GM21367 (cell line): ENCODE measurements at regions not wholly inside any gene's neighbourhood (a gene's known extent, or its start where the extent isn't known, plus 50 kb on each side); places are given as distances from the start of the nearest gene placed in this dataset.
"Not testable (repeated sequence)": the region's sequence is repeated elsewhere in the genome, so short reads cannot be mapped to it uniquely, and the experiment has no call there.

Experiments
- ATAC-seq: cut with Tn5 transposase; IDR thresholded peaks from one replicate; pipeline ENCODE4 v1.9.1; 2021; ENCODE audit not compliant: unreplicated experiment

DNA sequence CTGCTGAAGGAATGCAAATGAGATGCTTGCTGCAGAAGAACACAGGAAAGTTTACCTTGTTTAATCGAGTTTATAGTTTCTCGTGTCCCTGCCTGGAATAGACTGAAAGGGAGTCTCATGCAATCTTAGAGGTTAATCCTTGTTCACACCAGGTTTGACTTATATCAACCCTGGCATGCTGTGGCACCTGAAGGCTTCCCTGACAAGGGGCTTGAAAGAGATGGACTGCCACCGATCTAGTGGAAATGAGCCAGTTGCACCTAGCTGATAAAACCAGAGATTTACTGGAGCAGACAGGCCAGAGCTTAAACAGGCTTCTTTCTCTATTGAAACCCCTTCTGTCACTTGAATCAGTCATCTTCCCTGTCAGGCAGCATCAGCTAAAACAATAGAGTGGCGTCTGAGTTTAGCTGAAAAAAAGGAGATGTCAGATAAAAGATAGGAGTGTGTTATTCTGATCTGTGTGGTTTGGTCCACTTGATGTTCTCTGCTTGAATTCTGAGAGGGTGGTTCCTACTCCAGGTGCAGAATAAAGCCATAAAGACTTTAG is 349.7 kb downstream of the RWDD3 start:
- ATAC-seq = no peak

DNA sequence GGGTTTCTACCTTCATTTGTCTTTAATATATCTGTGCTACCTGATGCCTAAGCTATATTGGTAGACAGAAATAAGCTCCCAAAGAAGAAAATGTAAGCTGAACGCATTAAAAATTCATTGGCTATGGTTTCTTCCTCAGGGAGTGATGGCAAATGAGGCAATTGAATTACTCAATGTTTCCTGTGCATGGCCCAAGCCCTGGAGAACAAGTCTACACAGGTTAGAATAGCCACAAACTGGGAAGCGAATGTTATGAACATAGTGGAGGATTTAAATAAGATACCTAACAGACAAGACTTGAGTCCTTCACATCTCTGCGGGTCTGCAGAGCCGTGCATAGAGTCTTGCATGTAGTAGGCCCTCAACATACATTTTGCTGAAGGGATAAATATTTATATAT is 350.3 kb downstream of the RWDD3 start:
- ATAC-seq = no peak

DNA sequence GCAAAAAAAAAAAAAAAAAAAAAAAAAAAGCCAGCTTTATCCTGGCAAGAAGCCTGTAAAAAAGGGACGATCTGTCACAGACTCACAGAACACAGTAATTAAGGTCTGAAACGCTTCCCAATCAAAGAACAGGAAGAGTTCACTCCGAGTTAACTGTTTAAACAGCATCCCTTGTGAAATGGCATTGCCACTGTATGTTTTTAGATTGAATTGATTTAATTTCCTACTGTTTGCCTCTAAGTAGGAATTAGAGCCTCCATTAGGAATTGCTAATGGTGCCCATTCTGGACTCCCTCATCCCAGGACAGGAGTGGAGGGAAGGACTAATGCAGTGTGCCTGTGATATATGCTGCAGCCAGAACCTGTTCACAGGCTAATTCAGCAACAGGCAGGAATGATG is 370.8 kb downstream of the RWDD3 start:
- no peak for ATAC-seq

GRCh38 chr1:95614197-95614596 is 380.2 kb downstream of the RWDD3 start:
- no peak for ATAC-seq

- ATAC-seq = no peak
Observed at GRCh38 chr1:95615421-95615820, 381.4 kb downstream of the RWDD3 start.

GRCh38 chr1:95620076-95620475 is 386.1 kb downstream of the RWDD3 start:
- no peak for ATAC-seq

- no peak for ATAC-seq
Observed at GRCh38 chr1:95622609-95623008, 388.6 kb downstream of the RWDD3 start.

DNA sequence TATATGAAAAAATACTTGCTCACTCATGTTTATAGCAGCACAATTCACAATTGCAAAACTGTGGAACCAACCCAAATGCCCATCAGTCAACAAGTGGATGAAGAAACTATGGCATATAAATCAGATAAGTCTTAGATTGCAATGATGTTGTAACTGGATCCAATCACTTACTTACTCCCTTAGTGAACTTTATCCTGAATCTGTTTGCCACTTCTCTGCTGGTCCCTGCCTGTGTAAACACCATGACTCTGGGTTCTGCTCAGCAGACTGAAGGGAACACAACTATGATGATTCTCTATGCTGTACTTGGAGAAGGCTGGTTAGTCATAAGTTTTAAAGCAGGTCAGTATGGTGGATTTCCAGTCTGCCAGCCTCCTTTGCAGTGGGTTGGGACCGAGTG is 391.2 kb downstream of the RWDD3 start:
- ATAC-seq = no peak

DNA sequence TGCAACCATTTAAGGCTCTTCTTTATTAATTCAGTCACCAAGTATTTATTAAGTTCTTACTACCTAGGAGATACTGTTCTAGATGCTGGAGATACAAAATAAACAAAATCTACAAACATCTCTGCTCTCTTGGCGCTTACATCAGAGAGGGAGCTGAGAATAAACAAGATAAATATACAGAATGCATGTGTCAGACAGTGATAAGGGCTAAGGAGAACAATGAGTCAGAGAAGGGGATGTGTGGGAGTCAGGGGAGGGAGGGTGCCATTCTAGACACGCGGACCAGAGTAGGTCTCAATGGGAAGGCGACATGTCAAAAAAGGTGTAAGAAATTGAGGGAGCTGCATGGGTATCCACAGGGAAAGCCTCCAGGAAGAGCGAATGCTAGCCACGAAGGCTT is 393.2 kb downstream of the RWDD3 start:
- ATAC-seq = no peak

GRCh38 chr1:95631695-95632094 is 397.7 kb downstream of the RWDD3 start:
- ATAC-seq = no peak

GRCh38 chr1:95635811-95636210 is 401.8 kb downstream of the RWDD3 start:
- ATAC-seq = no peak

DNA sequence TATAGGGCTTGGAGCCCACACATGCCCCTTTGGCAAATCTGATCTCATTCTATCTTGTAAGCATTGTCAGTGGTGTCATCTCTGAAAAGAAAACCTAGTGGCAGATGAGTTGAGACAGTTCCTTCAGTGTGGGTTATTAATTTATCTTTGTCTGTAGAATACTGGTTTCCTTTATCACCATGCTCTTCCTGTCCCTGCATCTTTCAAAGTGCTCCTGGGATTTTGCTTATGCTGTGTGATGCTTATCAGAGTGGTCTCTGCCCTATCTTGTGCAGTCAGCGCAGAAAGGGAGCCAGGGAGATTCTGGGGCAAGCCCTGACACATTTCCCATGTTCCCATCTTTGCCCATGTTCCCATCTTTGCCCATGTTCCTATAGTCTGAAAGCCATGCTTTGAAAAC is 402.9 kb downstream of the RWDD3 start:
- no peak for ATAC-seq

- ATAC-seq = no peak
Observed at GRCh38 chr1:95640746-95641145, 406.7 kb downstream of the RWDD3 start.

- no peak for ATAC-seq
Observed at GRCh38 chr1:95641386-95641785, 407.4 kb downstream of the RWDD3 start.

GRCh38 chr1:95642035-95642434 is 408.0 kb downstream of the RWDD3 start:
- ATAC-seq = no peak

DNA sequence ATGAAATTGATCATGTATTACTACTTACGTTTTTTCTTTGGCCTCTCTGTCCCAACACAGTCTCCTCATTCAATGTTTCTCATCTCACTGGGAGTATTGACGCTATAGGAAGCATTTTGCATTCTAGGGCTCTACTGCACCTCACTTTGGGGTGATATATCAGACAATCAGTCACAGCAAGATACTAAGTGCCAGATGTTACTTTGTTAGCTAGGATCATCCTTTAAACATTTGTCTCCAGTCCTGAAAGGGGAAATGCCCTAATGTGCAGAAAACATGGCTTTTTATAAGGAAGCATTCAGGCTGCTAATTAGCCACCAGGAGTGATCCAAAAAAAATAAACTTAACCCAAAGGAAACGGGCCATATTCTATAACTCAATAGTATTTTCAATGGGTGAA is 409.1 kb downstream of the RWDD3 start:
- no peak for ATAC-seq

DNA sequence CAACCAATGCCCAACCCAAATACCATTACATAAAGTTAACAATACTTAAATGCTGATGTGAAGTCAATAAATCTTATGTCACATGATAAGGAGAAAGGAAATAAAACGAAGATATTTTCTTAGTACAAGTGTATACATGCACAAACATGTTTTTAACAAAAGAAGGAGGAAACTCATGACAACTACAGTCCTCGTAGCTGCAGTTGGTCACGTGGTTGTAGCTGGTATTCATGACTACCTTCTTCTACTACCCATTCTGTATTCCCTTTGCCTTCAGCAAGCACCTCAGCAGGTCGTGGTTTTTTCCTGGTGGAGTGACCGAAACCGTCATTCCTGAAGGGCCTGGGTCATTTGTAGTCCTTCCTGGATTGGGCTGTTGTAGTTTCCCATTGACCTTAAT is 411.1 kb downstream of the RWDD3 start:
- not testable (repeated sequence) for ATAC-seq

- ATAC-seq = no peak
Observed at GRCh38 chr1:95650631-95651030, 416.6 kb downstream of the RWDD3 start.

DNA sequence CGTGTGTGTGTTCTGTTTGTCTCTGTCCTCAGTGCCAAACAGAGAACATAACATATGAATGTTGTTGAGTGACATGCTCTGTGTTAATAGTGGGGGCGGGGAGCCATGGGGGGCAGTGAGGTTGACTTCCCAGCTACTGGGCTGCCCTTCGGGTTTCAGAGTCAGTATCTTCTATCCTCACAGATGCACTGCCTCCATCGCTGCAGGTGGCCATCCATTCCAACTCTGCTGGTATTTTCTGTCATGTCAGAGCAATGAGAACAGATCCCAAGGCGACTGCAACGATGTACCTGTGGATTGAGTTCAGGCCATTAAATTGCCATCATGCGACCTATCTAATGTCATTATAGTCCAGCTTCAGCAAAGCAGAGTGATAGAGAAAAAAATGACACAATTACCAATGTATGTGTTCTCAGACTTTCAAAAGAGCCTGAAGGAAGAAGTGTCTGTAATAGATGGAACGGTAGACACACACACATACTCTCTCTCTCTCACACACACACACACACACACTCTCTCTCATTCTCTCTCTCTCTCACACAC is 418.5 kb downstream of the RWDD3 start:
- no peak for ATAC-seq

GRCh38 chr1:95653618-95654017 is 419.6 kb downstream of the RWDD3 start:
- no peak for ATAC-seq

DNA sequence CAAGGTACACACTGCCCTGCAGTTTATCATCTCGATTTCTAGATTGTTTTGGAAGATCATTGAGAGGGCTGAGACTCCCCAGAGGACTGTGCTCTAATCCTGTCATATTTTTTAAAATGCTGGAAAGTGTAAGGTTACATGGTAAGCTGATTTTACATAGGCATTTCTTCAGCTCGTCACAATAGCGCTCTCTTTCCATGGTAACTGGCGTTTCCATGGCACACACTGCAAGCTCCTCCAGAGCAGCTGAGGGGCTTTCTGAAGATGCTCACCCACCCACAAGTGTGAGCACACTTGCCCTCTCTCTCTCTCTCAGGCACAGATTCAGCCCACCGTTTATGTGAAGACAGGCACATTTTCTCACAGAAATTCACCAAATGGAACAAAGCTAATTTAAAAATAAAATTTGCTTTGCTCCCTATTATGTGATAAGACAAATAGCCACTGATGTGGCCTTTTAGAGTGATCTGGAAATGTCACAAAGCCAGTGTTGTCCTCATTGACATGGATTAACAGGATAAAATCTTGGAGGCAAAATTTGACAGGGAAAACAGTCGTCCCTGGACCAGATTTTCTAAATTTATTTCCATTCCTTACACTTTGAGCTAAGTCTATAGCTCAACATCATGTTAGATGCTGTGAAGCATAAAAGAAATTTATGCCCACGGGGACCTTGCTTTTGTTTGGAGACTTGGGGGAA is 421.5 kb downstream of the RWDD3 start:
- no peak for ATAC-seq

DNA sequence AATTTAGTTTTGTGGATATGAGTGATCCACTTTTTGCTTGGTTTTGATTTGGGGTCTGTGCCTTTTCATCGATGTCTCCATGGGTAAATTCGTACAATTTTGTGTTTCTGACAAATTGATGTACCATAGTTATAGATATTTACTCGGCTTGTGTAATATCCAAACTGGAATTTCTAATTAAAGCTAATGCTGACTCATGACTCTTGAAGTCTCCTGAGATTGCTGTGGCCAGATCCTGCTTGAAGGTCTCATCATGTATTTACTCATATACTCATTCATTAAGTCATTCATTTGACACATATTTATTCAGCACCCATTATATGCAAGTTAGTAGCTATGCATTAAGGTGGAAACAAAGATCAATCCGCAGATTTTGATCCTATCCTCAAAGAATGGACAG is 423.2 kb downstream of the RWDD3 start:
- ATAC-seq = no peak

- no peak for ATAC-seq
Observed at GRCh38 chr1:95659166-95659565, 425.2 kb downstream of the RWDD3 start.
